ENCODE measurements at regions not wholly inside any gene's neighbourhood (a gene's known extent, or its start where the extent isn't known, plus 50 kb on each side); places are given as distances from the start of the nearest gene placed in this dataset.
A peak's percentile ranks its signal among the peaks of the same experiment; 100 is the strongest.
"Not testable (repeated sequence)": the region's sequence is repeated elsewhere in the genome, so short reads cannot be mapped to it uniquely, and the experiment has no call there.

GRCh38 chr17:30584810-30585209 lies 107.6 kb downstream of the GOSR1 start:
- Histone ChIP-seq H3K27ac (ENCODE audit: low read depth, low read length) (no peak overlapping the region), H3K4me3 (ENCODE audit: low read length in 2 of 2) (no peak overlapping the region), H3K27me3 (ENCODE audit: insufficient read depth, low read length) (no peaks in the 10 kb centered on the region), H3K9me3 (ENCODE audit: control insufficient read depth in 1 of 2, low read length in 2 of 2) (no peaks in the 10 kb centered on the region), H3K36me3 (ENCODE audit: insufficient read depth, low read length) (no peaks in the 10 kb centered on the region), H3K4me1 (ENCODE audit: insufficient read depth, low read length) (no peaks in the 10 kb centered on the region)
- ChIA-PET POLR2A (ENCODE audit: partially characterized antibody) (no interaction called here), CTCF (ENCODE audit: partially characterized antibody) (no interaction called here)
- Mint-ChIP-seq H3K27me3 (peaks cover 1 to 6% of the 10 kb centered on the region in 2 donors), H3K4me1 (peaks cover 0 to 4% (median under 1%) of the 10 kb centered on the region in 4 donors), H3K9me3 (peaks cover 0 to 3% (median 0%) of the 10 kb centered on the region in 8 donors), H3K36me3 (no peaks in the 10 kb centered on the region), H3K4me3 (no peak overlapping the region), H3K27ac (no peak overlapping the region)
- no peak for DNase-seq
- intact Hi-C loops (cut with micrococcal nuclease): no loop called here

- Mint-ChIP-seq H3K27me3 (peaks cover 1 to 11% of the 10 kb centered on the region in 2 donors), H3K4me1 (peaks cover 0 to 4% (median under 1%) of the 10 kb centered on the region in 4 donors), H3K4me3 (no peak overlapping the region), H3K9me3 (peaks cover 0 to 2% (median 0%) of the 10 kb centered on the region in 8 donors), H3K27ac (no peak overlapping the region), H3K36me3 (no peaks in the 10 kb centered on the region)
- Histone ChIP-seq H3K27me3 (ENCODE audit: insufficient read depth, low read length) (no peaks in the 10 kb centered on the region), H3K27ac (ENCODE audit: low read depth, low read length) (no peak overlapping the region), H3K9me3 (ENCODE audit: control insufficient read depth in 1 of 2, low read length in 2 of 2) (no peaks in the 10 kb centered on the region), H3K4me1 (ENCODE audit: insufficient read depth, low read length) (no peaks in the 10 kb centered on the region), H3K4me3 (ENCODE audit: low read length in 2 of 2) (no peak overlapping the region), H3K36me3 (ENCODE audit: insufficient read depth, low read length) (no peaks in the 10 kb centered on the region)
- no peak for DNase-seq
- CTCF ChIA-PET (ENCODE audit: partially characterized antibody): no interaction called here
- POLR2A ChIA-PET (ENCODE audit: partially characterized antibody): no interaction called here
- intact Hi-C loops (cut with micrococcal nuclease): no loop called here
Observed at GRCh38 chr17:30580916-30581315, 103.7 kb downstream of the GOSR1 start.

- ChIA-PET CTCF (ENCODE audit: partially characterized antibody) (no interaction called here), POLR2A (ENCODE audit: partially characterized antibody) (no interaction called here)
- no peak overlapping the region for H3K27ac ChIP-seq (ENCODE audit: low read depth, low read length)
- H3K4me3 ChIP-seq (ENCODE audit: low read length in 2 of 2): no peak overlapping the region
- Mint-ChIP-seq H3K4me1 (peaks cover 0 to 4% (median under 1%) of the 10 kb centered on the region in 4 donors), H3K27ac (no peak overlapping the region), H3K9me3 (peaks cover 0 to 2% (median 0%) of the 10 kb centered on the region in 8 donors), H3K27me3 (peaks cover 1 to 13% of the 10 kb centered on the region in 2 donors), H3K4me3 (no peak overlapping the region), H3K36me3 (no peaks in the 10 kb centered on the region)
- intact Hi-C loops (cut with micrococcal nuclease): no loop called here
- H3K4me1 ChIP-seq (ENCODE audit: insufficient read depth, low read length): no peaks in the 10 kb centered on the region
- no peak for DNase-seq
- no peaks in the 10 kb centered on the region for H3K27me3 ChIP-seq (ENCODE audit: insufficient read depth, low read length)
- no peaks in the 10 kb centered on the region for H3K9me3 ChIP-seq (ENCODE audit: control insufficient read depth in 1 of 2, low read length in 2 of 2)
- no peaks in the 10 kb centered on the region for H3K36me3 ChIP-seq (ENCODE audit: insufficient read depth, low read length)
Observed at GRCh38 chr17:30579610-30580315, 102.6 kb downstream of the GOSR1 start.

- intact Hi-C loops (cut with micrococcal nuclease); DNase-seq; H3K36me3 Mint-ChIP-seq; H3K9me3 Mint-ChIP-seq; H3K9me3 ChIP-seq (ENCODE audit: control insufficient read depth in 1 of 2, low read length in 2 of 2); H3K4me3 ChIP-seq (ENCODE audit: low read length in 2 of 2); CTCF ChIA-PET (ENCODE audit: partially characterized antibody); H3K27me3 ChIP-seq (ENCODE audit: insufficient read depth, low read length); POLR2A ChIA-PET (ENCODE audit: partially characterized antibody); H3K4me1 Mint-ChIP-seq; H3K36me3 ChIP-seq (ENCODE audit: insufficient read depth, low read length); H3K4me1 ChIP-seq (ENCODE audit: insufficient read depth, low read length); H3K27ac ChIP-seq (ENCODE audit: low read depth, low read length): not testable (repeated sequence)
- Mint-ChIP-seq H3K27ac (peak overlapping the region in 2 of 7 donors; percentile 33 to 61), H3K27me3 (peaks cover 1 to 12% of the 10 kb centered on the region in 2 donors), H3K4me3 (peak overlapping the region in 2 of 8 donors; percentile 13 to 79)
Observed at GRCh38 chr17:30578015-30578717, 101.0 kb downstream of the GOSR1 start.

Data from CD4-positive, alpha-beta memory T cell (primary cell).